WERI-Rb-1 (cell line): ENCODE measurements at regions not wholly inside any gene's neighbourhood (a gene's known extent, or its start where the extent isn't known, plus 50 kb on each side); places are given as distances from the start of the nearest gene placed in this dataset.

Experiments
- DNase-seq: peaks from one replicate; pipeline ENCODE4 v3.0.0-alpha.2; 2020
- H3K27ac ChIP-seq: fragments of 250-450 bp; sonication (Bioruptor Pico); 2 replicates; pipeline ENCODE4 v1.5.1; 2020; ENCODE audit warnings: mild to moderate bottlenecking, moderate library complexity
- H3K27me3 ChIP-seq: fragments of 250-450 bp; sonication (Bioruptor Pico); 2 replicates; pipeline ENCODE4 v1.5.1; 2021; ENCODE audit warnings: mild to moderate bottlenecking, low read depth, moderate library complexity; ENCODE audit not compliant: insufficient read depth, severe bottlenecking
- H3K36me3 ChIP-seq: fragments of 250-450 bp; sonication (Bioruptor Pico); 2 replicates; pipeline ENCODE4 v1.5.1; 2020; ENCODE audit warnings: mild to moderate bottlenecking, moderate library complexity
- H3K4me3 ChIP-seq: 2 replicates; pipeline ENCODE4 v1.5.1; 2011; ENCODE audit warnings: low read depth, mild to moderate bottlenecking, control low read depth, low read length
- H3K9me3 ChIP-seq: fragments of 250-450 bp; sonication (Bioruptor Pico); 2 replicates; pipeline ENCODE4 v1.5.1; 2021; ENCODE audit warnings: mild to moderate bottlenecking, moderate library complexity; ENCODE audit not compliant: severe bottlenecking
- TF ChIP-seq, protein P1 (sequence below): IDR thresholded peaks from 2 replicates; pipeline ENCODE4 v1.5.1; 2011; ENCODE audit warnings: low read depth, mild to moderate bottlenecking, control low read depth, inconsistent platforms, low read length

DNA sequence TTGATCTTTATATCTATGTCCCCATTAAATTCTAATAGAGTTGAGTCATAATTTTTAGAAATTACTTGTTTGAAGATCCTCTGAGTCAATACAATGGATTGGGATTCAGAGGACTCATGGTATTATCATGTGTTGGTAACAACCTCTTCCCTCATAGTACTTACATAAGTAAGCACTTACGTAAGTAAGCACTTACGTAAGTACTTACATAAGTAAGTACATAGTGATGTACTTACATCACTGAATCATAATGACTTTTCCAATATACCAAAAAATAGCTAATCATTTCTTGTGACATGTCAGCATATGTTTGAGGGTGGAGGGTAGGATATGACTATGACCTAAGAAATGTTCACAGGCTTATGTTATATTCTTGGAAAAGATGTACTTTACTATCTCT lies 740.5 kb downstream of the SORCS1 start:
- Histone ChIP-seq H3K36me3 (no peaks in the 10 kb centered on the region), H3K9me3 (no peaks in the 10 kb centered on the region), H3K4me3 (no peak overlapping the region), H3K27me3 (no peaks in the 10 kb centered on the region), H3K27ac (no peak overlapping the region)
- TF ChIP-seq, protein P1, sequence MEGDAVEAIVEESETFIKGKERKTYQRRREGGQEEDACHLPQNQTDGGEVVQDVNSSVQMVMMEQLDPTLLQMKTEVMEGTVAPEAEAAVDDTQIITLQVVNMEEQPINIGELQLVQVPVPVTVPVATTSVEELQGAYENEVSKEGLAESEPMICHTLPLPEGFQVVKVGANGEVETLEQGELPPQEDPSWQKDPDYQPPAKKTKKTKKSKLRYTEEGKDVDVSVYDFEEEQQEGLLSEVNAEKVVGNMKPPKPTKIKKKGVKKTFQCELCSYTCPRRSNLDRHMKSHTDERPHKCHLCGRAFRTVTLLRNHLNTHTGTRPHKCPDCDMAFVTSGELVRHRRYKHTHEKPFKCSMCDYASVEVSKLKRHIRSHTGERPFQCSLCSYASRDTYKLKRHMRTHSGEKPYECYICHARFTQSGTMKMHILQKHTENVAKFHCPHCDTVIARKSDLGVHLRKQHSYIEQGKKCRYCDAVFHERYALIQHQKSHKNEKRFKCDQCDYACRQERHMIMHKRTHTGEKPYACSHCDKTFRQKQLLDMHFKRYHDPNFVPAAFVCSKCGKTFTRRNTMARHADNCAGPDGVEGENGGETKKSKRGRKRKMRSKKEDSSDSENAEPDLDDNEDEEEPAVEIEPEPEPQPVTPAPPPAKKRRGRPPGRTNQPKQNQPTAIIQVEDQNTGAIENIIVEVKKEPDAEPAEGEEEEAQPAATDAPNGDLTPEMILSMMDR = no peak
- DNase-seq = no peak

DNA sequence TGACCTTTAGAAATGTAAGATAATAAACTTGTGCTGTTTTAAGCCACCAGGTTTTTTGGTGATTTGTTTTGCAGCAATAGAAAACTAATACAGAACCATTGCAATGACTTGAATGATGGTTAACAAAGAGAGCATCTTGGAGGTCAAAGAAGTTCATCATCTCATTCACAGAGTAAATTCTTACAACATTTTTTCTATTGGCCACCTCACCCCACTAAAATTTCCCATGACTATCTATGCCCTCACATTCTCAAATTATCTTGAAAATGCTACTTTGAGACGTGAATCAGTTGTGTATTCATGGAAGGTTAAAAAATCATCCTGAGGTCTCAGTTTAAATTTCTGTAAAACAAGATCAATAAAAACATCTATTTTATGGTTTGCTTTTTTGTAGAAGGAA lies 754.2 kb downstream of the SORCS1 start:
- no peaks in the 10 kb centered on the region for H3K9me3 ChIP-seq
- H3K27me3 ChIP-seq = no peaks in the 10 kb centered on the region
- DNase-seq = no peak
- no peaks in the 10 kb centered on the region for H3K36me3 ChIP-seq
- no peak overlapping the region for H3K4me3 ChIP-seq
- TF ChIP-seq, protein P1 = no peak
- no peak overlapping the region for H3K27ac ChIP-seq

DNA sequence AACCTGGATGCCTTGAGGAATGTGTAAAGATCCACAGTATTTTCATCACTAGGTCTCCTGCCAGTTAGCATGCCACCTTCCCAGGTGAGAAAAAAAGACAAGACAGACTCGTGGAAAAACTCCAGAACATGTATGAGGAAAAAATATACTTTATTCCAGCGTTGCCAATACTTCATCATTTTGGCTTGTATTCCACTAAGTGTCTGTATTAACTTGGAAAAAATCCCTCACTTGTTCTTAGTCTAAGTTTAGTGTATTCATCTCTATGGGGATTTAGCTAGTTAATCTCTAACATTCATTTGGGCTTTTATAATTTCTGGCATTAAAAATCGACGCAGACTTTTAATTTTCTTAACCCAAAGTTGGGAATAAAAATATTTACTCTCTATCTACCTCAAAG lies 759.4 kb downstream of the SORCS1 start:
- no peak for DNase-seq
- no peaks in the 10 kb centered on the region for H3K27me3 ChIP-seq
- TF ChIP-seq, protein P1 = no peak
- H3K27ac ChIP-seq = no peak overlapping the region
- H3K9me3 ChIP-seq = no peaks in the 10 kb centered on the region
- H3K4me3 ChIP-seq = no peak overlapping the region
- no peaks in the 10 kb centered on the region for H3K36me3 ChIP-seq

DNA sequence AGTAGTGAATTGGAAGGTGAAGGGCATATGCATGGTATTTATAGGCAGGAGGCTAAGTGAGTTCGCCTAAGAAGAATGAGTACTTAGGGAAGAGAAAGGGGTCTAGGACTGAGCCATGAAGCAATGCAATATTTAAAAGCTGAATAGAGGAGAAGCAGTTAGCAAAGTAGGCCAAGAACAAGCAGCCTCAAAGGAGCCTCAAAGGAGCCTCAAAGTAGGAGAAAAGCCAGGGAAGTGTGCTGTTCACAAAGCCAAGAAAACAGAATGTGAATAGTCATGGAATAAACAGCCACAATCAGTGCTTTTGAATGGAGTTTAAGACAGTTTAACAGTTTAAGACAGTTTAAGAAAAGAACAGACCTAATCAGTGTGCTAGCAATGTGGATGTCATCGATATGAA lies 762.0 kb downstream of the SORCS1 start:
- no peak overlapping the region for H3K4me3 ChIP-seq
- no peaks in the 10 kb centered on the region for H3K27me3 ChIP-seq
- no peaks in the 10 kb centered on the region for H3K36me3 ChIP-seq
- H3K9me3 ChIP-seq = no peaks in the 10 kb centered on the region
- TF ChIP-seq, protein P1 = no peak
- no peak for DNase-seq
- no peak overlapping the region for H3K27ac ChIP-seq

DNA sequence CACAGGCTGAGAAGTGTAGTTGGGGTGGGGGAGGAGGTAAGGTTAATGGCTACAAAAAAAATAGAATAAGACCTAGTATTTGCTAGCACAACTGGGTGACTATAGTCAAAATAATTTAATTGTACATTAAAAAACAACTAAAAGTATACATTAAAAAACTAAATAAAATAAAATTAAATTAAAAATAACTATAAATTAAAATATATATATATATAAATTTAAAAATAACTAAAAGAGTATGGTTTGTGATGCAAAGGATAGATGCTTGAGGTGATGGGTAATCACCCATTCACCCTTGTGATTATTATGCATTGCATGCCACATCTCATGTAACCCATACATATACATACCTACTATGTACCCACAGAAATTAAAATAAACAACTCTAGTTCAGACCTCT lies 762.5 kb downstream of the SORCS1 start:
- TF ChIP-seq, protein P1 = no peak
- H3K27ac ChIP-seq = no peak overlapping the region
- H3K9me3 ChIP-seq = no peaks in the 10 kb centered on the region
- no peaks in the 10 kb centered on the region for H3K27me3 ChIP-seq
- no peaks in the 10 kb centered on the region for H3K36me3 ChIP-seq
- no peak for DNase-seq
- no peak overlapping the region for H3K4me3 ChIP-seq

DNA sequence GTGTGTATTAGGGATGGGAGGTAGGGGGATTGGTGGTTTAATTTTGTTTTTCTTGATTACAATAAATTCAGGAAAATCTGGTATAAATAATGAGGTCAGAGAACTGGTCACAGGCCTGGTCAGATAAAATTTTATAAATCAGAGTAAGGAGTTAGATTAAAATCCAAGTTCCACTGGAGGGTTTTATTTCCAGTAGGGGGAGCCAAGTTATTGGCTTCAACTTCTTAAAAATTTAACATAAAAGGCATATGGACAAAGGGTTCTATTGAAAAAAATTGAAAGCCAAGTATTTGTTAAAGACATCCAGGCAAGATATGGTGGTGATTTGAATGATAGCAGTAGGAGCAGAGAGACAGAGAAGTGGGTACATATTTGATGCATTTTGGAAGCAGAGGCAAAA lies 763.3 kb downstream of the SORCS1 start:
- no peak for DNase-seq
- TF ChIP-seq, protein P1 = no peak
- Histone ChIP-seq H3K27ac (no peak overlapping the region), H3K27me3 (no peaks in the 10 kb centered on the region), H3K36me3 (no peaks in the 10 kb centered on the region), H3K4me3 (no peak overlapping the region), H3K9me3 (no peaks in the 10 kb centered on the region)
